ENCODE measurements at regions not wholly inside any gene's neighbourhood (a gene's known extent, or its start where the extent isn't known, plus 50 kb on each side); places are given as distances from the start of the nearest gene placed in this dataset.

DNA sequence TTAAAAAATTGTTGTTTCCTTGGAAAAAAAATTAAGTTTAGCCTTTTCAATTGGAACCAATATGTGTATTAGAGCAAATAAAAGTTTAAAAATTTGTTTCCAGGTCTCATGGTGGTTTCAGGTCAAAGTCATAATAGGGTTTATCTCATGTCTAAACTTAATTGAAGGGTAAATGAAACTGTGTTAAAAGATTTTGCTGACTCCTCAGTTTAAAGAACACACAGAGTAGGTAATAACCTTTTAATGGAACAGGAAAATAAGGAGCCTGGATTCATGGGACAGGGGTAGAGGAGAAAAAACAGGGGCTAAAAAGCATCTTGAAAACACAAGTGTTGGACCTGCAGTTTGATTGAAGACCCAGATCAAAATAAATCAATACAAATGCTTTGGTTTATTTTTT is 190.6 kb downstream of the MFSD1 start:
- no peak overlapping the region for H3K4me3 Mint-ChIP-seq
- no peak for DNase-seq
- peaks cover 0 to 3% of the 10 kb centered on the region in 2 donors for H3K9me3 Mint-ChIP-seq
- H3K36me3 Mint-ChIP-seq = no peaks in the 10 kb centered on the region
- H3K4me1 Mint-ChIP-seq = no peaks in the 10 kb centered on the region
- ATAC-seq (replicated peaks) = no peak
- no peak overlapping the region for H3K27ac Mint-ChIP-seq
- peaks cover 0 to 5% of the 10 kb centered on the region in 2 donors for H3K27me3 Mint-ChIP-seq

DNA sequence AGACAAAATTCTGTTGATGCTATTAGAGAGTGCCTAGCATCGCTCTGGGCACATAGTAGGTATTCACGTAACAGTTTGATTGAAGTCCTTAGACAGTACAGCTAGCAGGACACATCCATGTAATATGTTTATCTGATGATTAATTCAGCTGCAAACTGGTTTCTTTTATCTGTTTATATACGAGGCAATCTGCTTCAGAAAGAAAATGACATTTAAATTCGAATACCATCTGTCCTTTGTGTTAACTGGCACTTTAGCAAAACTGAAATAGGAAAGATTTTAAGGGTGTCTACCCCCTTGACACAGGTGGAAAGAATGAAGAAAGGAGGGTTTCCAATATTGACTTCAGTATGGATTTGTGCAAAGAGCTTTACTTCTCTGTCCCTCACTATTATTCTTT is 192.5 kb downstream of the MFSD1 start:
- DNase-seq (no peak), ATAC-seq (replicated peaks) (no peak)
- H3K27ac Mint-ChIP-seq = no peak overlapping the region
- H3K4me3 Mint-ChIP-seq = no peak overlapping the region
- H3K36me3 Mint-ChIP-seq = no peaks in the 10 kb centered on the region
- H3K9me3 Mint-ChIP-seq = peaks cover 0 to 2% of the 10 kb centered on the region in 2 donors
- H3K27me3 Mint-ChIP-seq = peaks cover 0 to 5% of the 10 kb centered on the region in 2 donors
- no peaks in the 10 kb centered on the region for H3K4me1 Mint-ChIP-seq

DNA sequence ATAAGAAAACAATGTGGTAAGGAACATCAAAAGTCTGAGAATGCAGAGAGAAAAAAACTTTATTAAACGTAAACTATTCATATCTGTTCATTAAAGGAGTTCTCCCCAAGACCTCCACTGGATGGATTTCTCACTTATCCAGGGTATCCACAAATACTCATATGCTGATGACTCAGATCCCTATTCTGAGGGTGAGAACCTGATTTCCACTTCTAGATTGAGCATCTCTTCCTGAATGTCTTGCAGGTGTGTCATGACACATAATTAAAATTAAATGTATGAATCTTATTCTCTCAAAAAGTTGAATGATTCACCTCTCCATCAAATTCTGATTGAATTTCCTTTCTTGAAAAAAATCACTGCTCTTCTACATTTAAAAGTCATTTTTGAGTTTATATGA is 199.9 kb downstream of the MFSD1 start:
- no peaks in the 10 kb centered on the region for H3K4me1 Mint-ChIP-seq
- H3K36me3 Mint-ChIP-seq = no peaks in the 10 kb centered on the region
- ATAC-seq (replicated peaks) (no peak), DNase-seq (no peak)
- no peak overlapping the region for H3K4me3 Mint-ChIP-seq
- no peak overlapping the region for H3K27ac Mint-ChIP-seq
- H3K27me3 Mint-ChIP-seq = no peaks in the 10 kb centered on the region
- peaks cover 0 to 4% of the 10 kb centered on the region in 2 donors for H3K9me3 Mint-ChIP-seq

DNA sequence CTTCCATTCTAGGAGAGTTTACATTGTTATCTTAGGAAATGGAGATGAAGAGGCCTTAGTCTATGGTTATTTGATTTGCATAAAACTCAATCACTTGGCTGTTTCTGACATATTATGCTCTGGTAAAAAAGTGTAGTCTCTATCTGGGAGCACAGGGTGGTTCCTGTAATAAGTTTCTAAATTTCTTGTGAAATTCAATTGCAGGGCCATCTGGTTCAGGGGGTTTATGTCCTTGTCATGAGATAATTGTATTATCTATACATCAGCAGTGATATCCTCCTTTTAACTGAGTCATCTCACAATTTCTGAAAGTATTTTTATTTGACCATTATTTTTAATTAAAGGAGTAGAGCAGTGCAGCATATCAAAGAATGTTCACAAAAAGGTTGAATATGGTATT is 203.3 kb downstream of the MFSD1 start:
- DNase-seq (no peak), ATAC-seq (replicated peaks) (no peak)
- peaks cover 0 to 4% of the 10 kb centered on the region in 2 donors for H3K9me3 Mint-ChIP-seq
- H3K4me3 Mint-ChIP-seq = no peak overlapping the region
- no peaks in the 10 kb centered on the region for H3K36me3 Mint-ChIP-seq
- no peaks in the 10 kb centered on the region for H3K4me1 Mint-ChIP-seq
- no peak overlapping the region for H3K27ac Mint-ChIP-seq
- H3K27me3 Mint-ChIP-seq = no peaks in the 10 kb centered on the region

- H3K27me3 Mint-ChIP-seq = no peaks in the 10 kb centered on the region
- no peak overlapping the region for H3K27ac Mint-ChIP-seq
- ATAC-seq (replicated peaks) (no peak), DNase-seq (no peak)
- no peak overlapping the region for H3K4me3 Mint-ChIP-seq
- H3K4me1 Mint-ChIP-seq = no peaks in the 10 kb centered on the region
- H3K9me3 Mint-ChIP-seq = peaks cover 1 to 8% of the 10 kb centered on the region in 2 donors
- H3K36me3 Mint-ChIP-seq = no peaks in the 10 kb centered on the region
Measured at GRCh38 chr3:159007331-159007730, 205.5 kb downstream of the MFSD1 start.

- Mint-ChIP-seq H3K27me3 (no peaks in the 10 kb centered on the region), H3K27ac (no peak overlapping the region), H3K4me3 (no peak overlapping the region), H3K36me3 (no peaks in the 10 kb centered on the region), H3K4me1 (no peaks in the 10 kb centered on the region), H3K9me3 (peaks cover 1 to 8% of the 10 kb centered on the region in 2 donors)
- DNase-seq (no peak), ATAC-seq (replicated peaks) (no peak)
Measured at GRCh38 chr3:159008401-159008800, 206.5 kb downstream of the MFSD1 start.

DNA sequence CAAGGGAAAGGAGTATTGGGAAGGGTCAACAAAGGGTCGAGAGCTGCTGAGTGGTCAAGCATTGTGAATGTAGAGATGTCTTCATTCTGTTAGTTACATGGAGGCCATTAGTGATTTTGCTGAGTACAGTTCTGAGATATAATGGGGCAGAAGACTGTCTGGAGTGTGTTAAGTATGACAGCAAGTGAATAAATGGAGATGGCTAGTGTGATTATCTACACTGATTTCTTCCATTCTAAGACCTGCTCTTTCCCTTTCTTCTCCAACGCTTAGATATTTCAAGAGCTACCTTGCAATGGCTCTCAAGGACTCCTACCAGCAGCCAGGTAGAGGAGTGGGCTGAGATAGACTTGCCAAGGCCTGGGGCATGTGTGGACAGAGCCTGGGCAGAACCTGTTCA is 216.5 kb downstream of the MFSD1 start:
- Mint-ChIP-seq H3K27ac (no peak overlapping the region), H3K36me3 (peaks cover 0 to 4% of the 10 kb centered on the region in 2 donors), H3K9me3 (peaks cover 8 to 12% of the 10 kb centered on the region in 2 donors), H3K4me3 (no peak overlapping the region), H3K27me3 (no peaks in the 10 kb centered on the region), H3K4me1 (no peaks in the 10 kb centered on the region)
- ATAC-seq (replicated peaks) (no peak), DNase-seq (no peak)

- no peak for ATAC-seq (replicated peaks)
Measured at GRCh38 chr3:159025733-159026132, 223.9 kb downstream of the MFSD1 start.

DNA sequence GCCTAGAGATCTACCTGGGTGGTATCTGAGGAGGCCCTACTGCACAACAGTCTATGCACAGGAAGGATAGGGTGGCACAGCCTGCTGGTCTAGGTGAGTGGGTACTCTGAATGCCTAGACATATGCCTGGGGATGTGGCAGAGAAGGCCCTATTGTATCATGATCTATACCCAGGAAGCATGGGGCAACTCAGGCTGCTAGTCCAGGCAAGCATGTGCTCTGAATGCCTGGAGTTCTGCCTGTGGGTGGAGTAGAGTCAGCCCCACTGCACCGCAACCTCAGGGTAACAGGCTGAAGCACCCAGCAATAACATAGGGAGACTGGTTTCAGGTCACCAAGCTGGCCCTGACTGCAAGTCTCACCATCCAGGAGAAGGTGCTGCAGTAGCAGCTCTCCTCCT is 224.7 kb downstream of the MFSD1 start:
- peaks cover 7 to 8% of the 10 kb centered on the region in 2 donors for H3K9me3 Mint-ChIP-seq
- H3K4me1 Mint-ChIP-seq = peaks cover 0 to 4% of the 10 kb centered on the region in 2 donors
- no peak overlapping the region for H3K4me3 Mint-ChIP-seq
- no peaks in the 10 kb centered on the region for H3K27me3 Mint-ChIP-seq
- DNase-seq = no peak
- H3K36me3 Mint-ChIP-seq = peaks cover 0 to 4% of the 10 kb centered on the region in 2 donors
- H3K27ac Mint-ChIP-seq = no peak overlapping the region
- ATAC-seq (replicated peaks) = no peak

More at GRCh38 chr3:159025733-159026132, 223.9 kb downstream of the MFSD1 start:
- Mint-ChIP-seq H3K4me1 (peaks cover 0 to 4% of the 10 kb centered on the region in 2 donors), H3K9me3 (peaks cover 7 to 9% of the 10 kb centered on the region in 2 donors), H3K27ac (no peak overlapping the region), H3K36me3 (peaks cover 0 to 4% of the 10 kb centered on the region in 2 donors), H3K27me3 (no peaks in the 10 kb centered on the region), H3K4me3 (no peak overlapping the region)
- no peak for DNase-seq

- H3K36me3 Mint-ChIP-seq = no peaks in the 10 kb centered on the region
- no peaks in the 10 kb centered on the region for H3K27me3 Mint-ChIP-seq
- no peak overlapping the region for H3K4me3 Mint-ChIP-seq
- H3K4me1 Mint-ChIP-seq = peaks cover 0 to 4% of the 10 kb centered on the region in 2 donors
- H3K27ac Mint-ChIP-seq = no peak overlapping the region
- ATAC-seq (replicated peaks) (no peak), DNase-seq (no peak)
- H3K9me3 Mint-ChIP-seq = peaks cover 5 to 11% of the 10 kb centered on the region in 2 donors
Measured at GRCh38 chr3:159028706-159029105, 226.9 kb downstream of the MFSD1 start.

DNA sequence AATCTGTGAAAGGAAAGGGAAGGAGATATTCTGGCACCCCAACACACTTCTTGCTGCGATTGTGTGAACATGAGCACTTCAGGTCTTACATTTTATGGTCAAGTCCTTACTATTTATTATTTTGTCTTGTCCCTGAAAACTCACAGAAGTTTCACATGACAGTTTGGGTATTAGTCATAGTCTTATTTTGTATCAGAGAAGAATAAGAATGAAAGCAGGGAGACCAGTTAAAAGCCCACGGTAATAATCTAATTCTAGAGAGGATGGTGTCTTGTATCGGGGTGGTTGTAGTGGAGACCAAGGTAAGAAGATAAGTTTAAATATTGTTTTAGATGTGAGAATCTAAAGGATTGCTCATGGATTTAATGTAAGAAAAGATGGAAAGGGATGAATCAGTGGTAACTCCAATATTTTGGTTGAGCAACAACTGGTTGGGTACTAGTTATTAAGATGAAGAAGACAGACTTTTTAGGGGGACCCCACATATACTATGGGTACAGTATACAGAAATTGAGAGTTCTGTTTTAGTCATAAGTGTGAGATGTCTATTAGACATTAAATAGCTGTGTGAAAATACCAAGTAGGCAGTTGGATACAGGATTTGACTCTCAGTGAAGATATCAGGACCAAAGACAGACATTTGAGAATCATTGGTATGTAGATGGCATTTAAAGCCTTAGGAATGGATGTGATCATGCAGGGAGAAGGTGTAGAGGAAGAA is 227.6 kb downstream of the MFSD1 start:
- peaks cover 0 to 4% of the 10 kb centered on the region in 2 donors for H3K4me1 Mint-ChIP-seq
- no peaks in the 10 kb centered on the region for H3K36me3 Mint-ChIP-seq
- ATAC-seq (replicated peaks) = peak in 1 of 2 donors; percentile 41
- peaks cover 7 to 11% of the 10 kb centered on the region in 2 donors for H3K9me3 Mint-ChIP-seq
- no peaks in the 10 kb centered on the region for H3K27me3 Mint-ChIP-seq
- no peak overlapping the region for H3K4me3 Mint-ChIP-seq
- no peak for DNase-seq
- no peak overlapping the region for H3K27ac Mint-ChIP-seq

DNA sequence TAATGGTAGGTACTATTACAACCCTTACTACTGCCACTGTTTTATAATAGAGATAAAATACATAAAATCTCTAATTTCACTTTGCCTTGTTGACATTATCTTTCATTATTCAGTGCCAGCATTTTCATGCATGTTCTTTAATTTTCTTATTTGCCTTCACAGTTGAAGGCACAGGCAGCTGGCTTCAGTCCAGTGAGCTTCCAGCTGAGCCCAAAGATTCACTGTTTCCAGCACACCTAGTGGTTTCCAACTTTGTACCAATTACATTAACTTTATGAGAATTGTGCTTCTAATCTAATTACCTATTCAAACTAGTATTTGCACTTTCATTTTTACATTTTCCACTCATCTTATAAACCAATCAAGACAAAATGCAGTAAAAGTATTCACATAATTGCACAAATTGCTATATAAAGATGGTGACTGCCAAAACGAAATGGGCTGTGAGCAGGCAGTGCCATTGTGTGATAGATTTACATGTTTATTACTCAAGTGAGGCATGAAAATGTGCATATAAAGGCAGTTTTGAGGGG is 228.3 kb downstream of the MFSD1 start:
- peaks cover 7 to 11% of the 10 kb centered on the region in 2 donors for H3K9me3 Mint-ChIP-seq
- no peaks in the 10 kb centered on the region for H3K36me3 Mint-ChIP-seq
- ATAC-seq (replicated peaks) (no peak), DNase-seq (no peak)
- H3K4me1 Mint-ChIP-seq = peaks cover 0 to 4% of the 10 kb centered on the region in 2 donors
- no peak overlapping the region for H3K4me3 Mint-ChIP-seq
- H3K27ac Mint-ChIP-seq = no peak overlapping the region
- no peaks in the 10 kb centered on the region for H3K27me3 Mint-ChIP-seq

DNA sequence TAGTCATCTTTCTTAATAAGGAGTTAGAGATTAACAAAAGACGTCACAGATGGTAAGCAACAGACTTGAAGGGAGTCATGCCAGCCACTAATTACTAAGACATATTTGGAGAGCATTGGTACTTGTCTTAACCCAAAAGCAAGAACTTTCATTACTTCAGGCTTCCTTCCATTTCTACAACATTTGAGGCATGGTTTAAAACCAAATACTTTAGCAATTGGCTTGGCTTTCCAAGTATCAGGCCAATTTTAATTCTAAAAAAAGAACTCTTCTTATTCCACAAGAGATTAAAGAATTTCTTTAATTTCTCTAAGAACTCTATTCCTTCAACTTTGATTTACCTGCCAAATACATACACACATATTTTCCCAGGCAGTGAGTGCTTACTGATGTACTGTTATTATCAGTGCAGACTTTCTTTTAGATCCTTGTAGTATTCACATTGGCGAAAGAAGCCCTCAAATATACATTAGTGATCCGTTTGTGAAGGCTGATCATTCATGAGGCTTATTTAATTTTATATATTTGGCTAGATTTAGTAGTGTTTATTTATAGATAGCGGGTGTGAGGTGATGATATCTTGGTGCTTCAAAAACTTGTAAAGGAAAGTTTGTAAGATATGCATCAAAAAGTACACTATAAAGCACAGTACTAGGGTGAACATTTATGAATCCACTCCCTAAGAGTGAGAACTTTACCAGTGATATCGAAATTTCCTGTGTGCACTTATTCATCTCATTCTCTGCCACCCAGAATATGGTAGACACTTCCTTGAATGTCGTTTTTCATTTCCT is 229.2 kb downstream of the MFSD1 start:
- Mint-ChIP-seq H3K4me1 (peaks cover 0 to 4% of the 10 kb centered on the region in 2 donors), H3K9me3 (peaks cover 4 to 11% of the 10 kb centered on the region in 2 donors), H3K4me3 (no peak overlapping the region), H3K27ac (no peak overlapping the region), H3K36me3 (no peaks in the 10 kb centered on the region), H3K27me3 (no peaks in the 10 kb centered on the region)
- ATAC-seq (replicated peaks) = no peak
- DNase-seq = no peak

- peaks cover 0 to 4% of the 10 kb centered on the region in 2 donors for H3K4me1 Mint-ChIP-seq
- no peak overlapping the region for H3K4me3 Mint-ChIP-seq
- H3K27ac Mint-ChIP-seq = no peak overlapping the region
- ATAC-seq (replicated peaks) (no peak), DNase-seq (no peak)
- H3K9me3 Mint-ChIP-seq = peaks cover 4 to 11% of the 10 kb centered on the region in 2 donors
- H3K27me3 Mint-ChIP-seq = no peaks in the 10 kb centered on the region
- no peaks in the 10 kb centered on the region for H3K36me3 Mint-ChIP-seq
Measured at GRCh38 chr3:159032311-159032710, 230.5 kb downstream of the MFSD1 start.

All from stimulated activated naive B cell treated with anti-CD40 and anti-IgM and Interleukin-4, amounts not matched to agents 10 μg/mL and 1 μg/mL and 100 μg/mL, for 72 hours (primary cell).